EH (cell line): ENCODE measurements at regions not wholly inside any gene's neighbourhood (a gene's known extent, or its start where the extent isn't known, plus 50 kb on each side); places are given as distances from the start of the nearest gene placed in this dataset.

Source experiments
- DNase-seq: peaks from one replicate; pipeline ENCODE4 v3.0.0-alpha.2; 2015; ENCODE audit warnings: low read depth

DNA sequence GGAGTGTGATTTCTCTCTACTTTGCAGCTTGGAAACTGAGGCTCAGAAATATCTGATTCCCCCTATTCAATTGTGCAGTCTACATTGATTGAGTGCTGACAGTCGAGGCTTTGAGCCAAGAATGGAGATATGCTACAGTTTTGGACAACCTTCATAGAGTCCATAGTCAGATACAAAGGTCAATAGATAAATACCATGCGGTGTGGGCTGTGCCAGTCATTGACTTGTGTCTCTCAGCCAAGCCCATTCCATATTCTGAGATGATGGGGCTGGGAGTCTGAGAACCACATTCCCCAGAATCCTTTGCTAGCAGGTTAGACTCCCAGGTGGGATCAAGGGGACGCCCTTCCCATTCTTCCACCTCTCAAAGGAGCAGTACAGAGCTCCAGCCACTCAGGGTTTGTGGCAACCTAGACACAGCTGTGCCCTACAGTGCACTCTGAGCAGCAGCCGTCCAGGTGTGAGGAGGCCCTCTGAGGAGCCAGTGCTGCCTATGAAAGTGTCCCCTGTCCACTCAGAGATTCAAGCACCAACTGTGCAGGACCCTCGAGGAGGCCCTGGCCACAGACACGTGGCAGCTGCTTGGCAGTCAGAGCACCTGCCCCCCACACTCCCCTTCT is 348.3 kb downstream of the CYRIA start:
- DNase-seq, result no peak

- DNase-seq, result no peak
Observed at GRCh38 chr2:16316456-16317210, 349.0 kb downstream of the CYRIA start.

DNA sequence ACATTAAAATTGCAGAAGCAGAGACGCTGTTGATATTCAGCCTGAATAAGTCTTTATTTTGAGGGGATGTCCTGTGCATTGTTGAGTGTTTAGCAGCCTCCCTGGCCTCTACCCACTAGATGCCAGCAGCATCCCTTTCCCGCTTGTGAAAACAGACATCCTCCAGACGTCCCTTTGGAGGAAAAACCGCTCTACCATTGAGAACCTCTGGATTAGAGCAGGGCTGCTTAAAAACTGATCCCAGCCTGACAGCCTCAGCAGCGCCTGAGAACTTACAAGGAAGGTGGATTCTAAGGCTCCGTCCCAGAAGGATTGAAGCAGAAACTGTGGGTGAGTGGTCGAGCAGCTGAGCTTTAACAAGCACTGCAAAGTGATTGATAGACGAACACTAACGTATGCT is 349.7 kb downstream of the CYRIA start:
- DNase-seq, result no peak

DNA sequence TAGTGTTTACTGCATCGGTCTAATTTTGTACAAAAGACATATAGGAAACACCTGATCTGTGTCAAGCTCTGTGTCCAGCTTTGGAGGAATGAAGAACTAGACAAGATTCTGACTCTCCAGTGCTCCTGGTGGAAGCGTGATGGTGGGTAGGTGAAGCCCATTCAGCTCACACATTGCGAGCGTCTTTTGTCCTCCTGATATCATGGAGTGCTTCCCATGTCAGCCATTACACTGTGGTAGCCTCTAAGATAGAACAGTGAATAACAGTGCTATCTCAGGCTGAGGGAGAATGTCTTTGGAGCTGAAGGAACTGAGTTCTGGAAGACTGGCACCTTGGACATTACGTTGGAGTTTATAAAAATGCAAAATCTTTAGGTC is 350.2 kb downstream of the CYRIA start:
- DNase-seq, result no peak

GRCh38 chr2:16314691-16315457 is 350.8 kb downstream of the CYRIA start:
- DNase-seq, result no peak

DNA sequence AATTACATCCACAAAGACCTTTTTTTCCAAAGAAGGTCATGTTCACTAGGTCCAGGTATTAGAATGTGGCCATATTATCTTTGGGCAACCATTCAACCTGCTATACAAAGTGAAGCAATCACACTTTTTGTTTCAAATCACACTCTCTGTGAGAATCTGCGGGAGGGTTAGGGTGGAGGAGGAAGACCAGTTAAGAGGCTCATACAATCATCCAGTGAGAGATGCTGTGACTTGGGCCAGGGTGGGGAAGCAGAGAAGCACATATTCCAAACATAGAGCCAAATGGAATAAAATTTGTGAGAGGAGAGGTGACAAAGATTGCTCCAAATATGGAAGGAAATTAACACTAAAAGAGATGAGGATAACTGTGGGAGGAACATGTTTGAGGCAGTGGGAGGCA is 351.6 kb downstream of the CYRIA start:
- DNase-seq, result no peak

DNA sequence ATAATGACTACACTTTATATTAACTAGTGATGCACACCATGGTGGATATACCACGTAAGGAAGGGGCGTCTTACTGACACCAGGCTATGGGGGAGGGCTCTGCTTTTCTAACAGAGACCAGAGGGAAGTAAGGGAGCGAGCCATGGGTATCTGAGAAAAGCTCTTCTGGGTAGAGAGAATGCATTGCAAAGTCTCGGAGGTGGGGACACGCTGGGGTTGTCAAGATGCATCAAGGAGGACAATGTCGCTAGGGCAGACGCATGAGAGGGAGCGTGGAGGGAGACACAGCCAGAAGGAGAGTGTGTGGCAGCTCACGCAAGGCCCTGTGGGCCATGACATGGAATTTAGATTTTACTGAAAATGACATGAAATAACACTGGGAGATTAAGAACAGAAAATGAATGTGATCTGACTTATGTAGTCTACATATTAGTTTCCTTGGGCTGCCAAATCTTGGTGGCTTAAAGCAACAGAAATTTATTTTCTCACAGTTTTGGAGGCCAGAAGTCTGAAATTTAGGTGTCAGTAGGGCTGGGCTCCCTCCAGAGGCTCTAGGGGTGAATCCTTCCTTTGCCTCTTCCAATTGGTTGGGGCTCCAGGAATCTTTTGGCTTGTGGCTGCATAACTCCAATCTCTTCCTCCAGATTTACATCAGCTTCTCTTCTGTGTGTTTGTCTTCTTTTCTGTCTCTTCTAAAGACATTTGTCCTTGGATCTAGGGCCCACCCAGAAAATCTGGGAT is 352.2 kb downstream of the CYRIA start:
- DNase-seq, result no peak

DNA sequence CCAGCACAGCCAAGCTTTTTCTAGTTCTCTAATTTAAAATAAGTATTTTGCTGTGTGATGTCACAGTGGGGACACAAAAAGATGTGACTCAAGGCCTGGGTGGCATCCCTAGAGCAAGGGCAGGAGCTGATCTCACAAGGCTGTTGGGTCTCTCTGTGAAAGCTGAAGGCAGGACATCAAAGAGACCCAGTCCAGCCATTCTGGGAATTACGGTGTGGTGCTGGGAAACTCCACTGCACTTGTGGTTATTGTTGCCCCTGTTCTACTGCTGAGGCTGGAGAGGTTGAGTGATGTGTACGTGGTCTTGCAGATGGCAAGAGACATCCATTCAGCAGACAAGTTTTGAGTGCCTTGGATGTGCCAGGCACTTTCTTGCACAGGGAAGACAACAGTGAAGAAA is 352.9 kb downstream of the CYRIA start:
- no peak for DNase-seq

- no peak for DNase-seq
Observed at GRCh38 chr2:16311521-16312440, 353.9 kb downstream of the CYRIA start.

DNA sequence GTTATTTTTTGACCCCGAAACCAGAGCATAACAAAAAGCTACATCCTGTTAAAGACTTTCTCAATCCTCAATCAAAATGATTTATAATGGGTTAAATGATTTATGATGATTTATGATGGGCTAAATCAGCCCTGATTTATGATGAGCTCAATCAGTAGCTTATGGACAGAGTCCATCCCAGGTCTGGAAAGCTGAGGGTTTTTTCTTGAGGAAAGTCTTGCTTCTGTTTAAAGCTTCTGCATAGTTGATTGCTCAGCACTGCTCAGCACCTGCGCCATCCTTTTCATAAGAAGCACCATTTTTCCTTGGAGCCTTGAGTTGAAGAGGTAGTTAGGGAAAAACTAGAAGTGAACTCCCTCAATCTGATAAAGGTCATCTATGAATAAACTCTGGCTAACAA is 356.8 kb downstream of the CYRIA start:
- DNase-seq, result no peak

DNA sequence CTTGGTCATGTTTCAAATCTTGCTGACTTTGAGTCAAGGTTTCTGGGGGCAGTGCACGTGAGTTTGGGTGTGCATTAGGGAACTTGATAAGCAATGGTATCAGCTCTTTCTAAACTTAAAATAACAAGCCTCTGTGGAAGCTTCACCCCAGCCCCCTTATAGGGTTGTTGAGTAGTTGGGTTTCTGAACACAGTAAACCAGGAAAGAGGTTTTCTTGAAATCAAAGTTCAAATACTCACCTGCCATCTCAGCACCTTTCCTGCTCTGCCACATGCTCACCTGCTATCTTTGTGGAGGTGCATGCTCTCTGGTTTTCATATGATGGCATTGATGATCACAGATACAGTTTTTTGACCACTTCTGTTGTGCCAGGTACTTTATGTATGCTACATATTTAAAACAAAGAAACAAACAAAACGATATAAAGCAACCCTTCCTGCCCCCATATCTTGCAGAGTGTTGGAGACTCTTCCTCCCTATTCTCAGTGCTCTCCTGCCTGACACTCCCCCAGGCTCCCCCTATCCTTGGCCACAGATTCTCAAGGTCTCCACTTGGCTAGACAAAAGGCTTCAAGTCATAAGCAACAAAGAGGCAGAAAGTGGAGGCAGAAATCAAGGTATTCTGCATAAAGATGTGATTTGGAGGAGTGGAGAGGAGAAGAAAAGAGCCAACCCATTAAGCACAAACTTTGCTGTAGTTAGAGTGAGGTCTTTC is 360.6 kb downstream of the CYRIA start:
- no peak for DNase-seq

DNA sequence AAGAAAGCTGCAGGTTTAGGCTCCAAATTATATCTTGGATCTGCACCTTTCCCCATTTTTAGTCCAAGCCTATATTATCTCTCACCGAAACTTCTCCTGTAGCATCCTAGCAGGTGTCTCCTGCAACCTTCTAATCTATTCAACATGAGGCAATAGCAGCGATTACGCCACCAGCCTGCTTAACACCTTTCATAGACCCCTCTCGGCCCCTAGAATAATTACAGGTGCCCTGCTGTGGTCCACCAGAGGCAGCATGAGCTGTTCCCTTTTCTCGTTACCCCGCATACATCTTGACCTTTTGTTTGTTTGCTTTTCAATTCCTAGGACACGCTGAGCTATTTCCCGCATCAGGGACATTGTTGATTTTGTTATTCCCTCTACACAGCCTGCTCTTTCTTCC is 361.9 kb downstream of the CYRIA start:
- DNase-seq, result no peak

- DNase-seq, result no peak
Observed at GRCh38 chr2:16303273-16303577, 362.4 kb downstream of the CYRIA start.

- DNase-seq, result no peak
Observed at GRCh38 chr2:16302431-16303272, 362.3 kb downstream of the MYCN start.

GRCh38 chr2:16301961-16302360 is 361.6 kb downstream of the MYCN start:
- no peak for DNase-seq

GRCh38 chr2:16298866-16299265 is 358.5 kb downstream of the MYCN start:
- DNase-seq, result no peak

- DNase-seq, result no peak
Observed at GRCh38 chr2:16296331-16297250, 356.2 kb downstream of the MYCN start.

GRCh38 chr2:16296038-16296290 is 355.6 kb downstream of the MYCN start:
- DNase-seq, result no peak

DNA sequence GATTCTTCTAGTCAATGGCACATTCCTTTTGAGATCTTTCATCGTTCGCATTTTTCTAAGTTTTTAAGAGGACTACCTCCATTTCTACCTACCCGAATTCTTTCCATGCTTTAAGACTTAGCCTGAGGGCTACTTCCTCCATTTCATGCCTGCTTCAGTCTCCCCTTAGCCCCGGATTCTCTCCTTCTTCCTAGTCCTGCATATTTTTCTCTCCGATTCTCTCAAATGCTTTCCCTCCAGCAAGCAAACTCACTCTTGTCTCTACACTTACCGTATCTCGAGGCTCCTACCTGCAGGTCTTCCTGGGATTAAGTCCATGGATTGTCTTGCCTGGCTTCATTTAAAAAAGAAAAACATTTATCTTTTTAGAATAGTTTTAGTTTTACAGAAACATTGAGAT is 354.4 kb downstream of the MYCN start:
- DNase-seq, result no peak
